ENCODE measurements at regions not wholly inside any gene's neighbourhood (a gene's known extent, or its start where the extent isn't known, plus 50 kb on each side); places are given as distances from the start of the nearest gene placed in this dataset.
"Not testable (repeated sequence)": the region's sequence is repeated elsewhere in the genome, so short reads cannot be mapped to it uniquely, and the experiment has no call there.

GRCh38 chr6:81613606-81614005, 138.9 kb downstream of the TENT5A start:
- H3K27ac Mint-ChIP-seq: no peak overlapping the region
- no peaks in the 10 kb centered on the region for H3K9me3 Mint-ChIP-seq
- no peaks in the 10 kb centered on the region for H3K4me1 Mint-ChIP-seq
- ChIA-PET POLR2A (no interaction called here), CTCF (no interaction called here)
- no peak overlapping the region for H3K4me3 Mint-ChIP-seq
- no peak for DNase-seq
- no peaks in the 10 kb centered on the region for H3K27me3 Mint-ChIP-seq
- H3K36me3 Mint-ChIP-seq (ENCODE audit: low read depth): no peaks in the 10 kb centered on the region

- no peaks in the 10 kb centered on the region for H3K4me1 Mint-ChIP-seq
- no peak for DNase-seq
- no peak overlapping the region for H3K27ac Mint-ChIP-seq
- H3K36me3 Mint-ChIP-seq (ENCODE audit: low read depth): no peaks in the 10 kb centered on the region
- POLR2A ChIA-PET: no interaction called here
- CTCF ChIA-PET: no interaction called here
- H3K27me3 Mint-ChIP-seq: no peaks in the 10 kb centered on the region
- H3K4me3 Mint-ChIP-seq: no peak overlapping the region
- H3K9me3 Mint-ChIP-seq: no peaks in the 10 kb centered on the region
Measured at GRCh38 chr6:81612136-81612535, 140.3 kb downstream of the TENT5A start.

- Mint-ChIP-seq H3K27ac (no peak overlapping the region), H3K9me3 (no peaks in the 10 kb centered on the region), H3K4me3 (no peak overlapping the region), H3K36me3 (ENCODE audit: low read depth) (no peaks in the 10 kb centered on the region), H3K4me1 (no peaks in the 10 kb centered on the region), H3K27me3 (no peaks in the 10 kb centered on the region)
- ChIA-PET CTCF (no interaction called here), POLR2A (no interaction called here)
- DNase-seq: no peak
Measured at GRCh38 chr6:81609736-81610135, 142.7 kb downstream of the TENT5A start.

- Mint-ChIP-seq H3K27me3 (no peaks in the 10 kb centered on the region), H3K9me3 (no peaks in the 10 kb centered on the region), H3K4me1 (no peaks in the 10 kb centered on the region), H3K4me3 (no peak overlapping the region), H3K36me3 (ENCODE audit: low read depth) (no peaks in the 10 kb centered on the region), H3K27ac (no peak overlapping the region)
- CTCF ChIA-PET: no interaction called here
- no peak for DNase-seq
- POLR2A ChIA-PET: no interaction called here
Measured at GRCh38 chr6:81608776-81609175, 143.7 kb downstream of the TENT5A start.

GRCh38 chr6:81606965-81607381, 145.5 kb downstream of the TENT5A start:
- CTCF ChIA-PET: no interaction called here
- no peaks in the 10 kb centered on the region for H3K36me3 Mint-ChIP-seq (ENCODE audit: low read depth)
- POLR2A ChIA-PET: no interaction called here
- H3K4me1 Mint-ChIP-seq: no peaks in the 10 kb centered on the region
- no peak for DNase-seq
- H3K9me3 Mint-ChIP-seq: peaks cover 9% of the 10 kb centered on the region
- no peaks in the 10 kb centered on the region for H3K27me3 Mint-ChIP-seq
- no peak overlapping the region for H3K4me3 Mint-ChIP-seq
- H3K27ac Mint-ChIP-seq: no peak overlapping the region

GRCh38 chr6:81605526-81605925, 147.0 kb downstream of the TENT5A start:
- ChIA-PET POLR2A (no interaction called here), CTCF (no interaction called here)
- Mint-ChIP-seq H3K9me3 (peaks cover 9% of the 10 kb centered on the region), H3K27ac (no peak overlapping the region), H3K4me3 (no peak overlapping the region), H3K4me1 (no peaks in the 10 kb centered on the region), H3K36me3 (ENCODE audit: low read depth) (no peaks in the 10 kb centered on the region), H3K27me3 (no peaks in the 10 kb centered on the region)
- no peak for DNase-seq

- no peak for DNase-seq
- no peaks in the 10 kb centered on the region for H3K27me3 Mint-ChIP-seq
- ChIA-PET POLR2A (no interaction called here), CTCF (no interaction called here)
- no peak overlapping the region for H3K4me3 Mint-ChIP-seq
- no peaks in the 10 kb centered on the region for H3K36me3 Mint-ChIP-seq (ENCODE audit: low read depth)
- H3K9me3 Mint-ChIP-seq: peaks cover 9% of the 10 kb centered on the region
- no peaks in the 10 kb centered on the region for H3K4me1 Mint-ChIP-seq
- no peak overlapping the region for H3K27ac Mint-ChIP-seq
Measured at GRCh38 chr6:81601918-81602317, 150.6 kb downstream of the TENT5A start.

GRCh38 chr6:81600488-81600887, 152.0 kb downstream of the TENT5A start:
- H3K36me3 Mint-ChIP-seq (ENCODE audit: low read depth); H3K27ac Mint-ChIP-seq; H3K4me1 Mint-ChIP-seq; CTCF ChIA-PET; POLR2A ChIA-PET; H3K27me3 Mint-ChIP-seq; H3K9me3 Mint-ChIP-seq; H3K4me3 Mint-ChIP-seq; DNase-seq: not testable (repeated sequence)

- DNase-seq: no peak
- Mint-ChIP-seq H3K36me3 (ENCODE audit: low read depth) (no peaks in the 10 kb centered on the region), H3K27ac (no peak overlapping the region), H3K4me3 (no peak overlapping the region), H3K9me3 (no peaks in the 10 kb centered on the region), H3K4me1 (no peaks in the 10 kb centered on the region), H3K27me3 (no peaks in the 10 kb centered on the region)
- ChIA-PET POLR2A (no interaction called here), CTCF (no interaction called here)
Measured at GRCh38 chr6:81594501-81594900, 158.0 kb downstream of the TENT5A start.

- Mint-ChIP-seq H3K36me3 (ENCODE audit: low read depth) (no peaks in the 10 kb centered on the region), H3K4me1 (no peaks in the 10 kb centered on the region), H3K27ac (no peak overlapping the region), H3K27me3 (no peaks in the 10 kb centered on the region), H3K9me3 (no peaks in the 10 kb centered on the region), H3K4me3 (no peak overlapping the region)
- ChIA-PET POLR2A (no interaction called here), CTCF (no interaction called here)
- DNase-seq: no peak
Measured at GRCh38 chr6:81590314-81590691, 162.2 kb downstream of the TENT5A start.

- ChIA-PET POLR2A (no interaction called here), CTCF (no interaction called here)
- no peaks in the 10 kb centered on the region for H3K27me3 Mint-ChIP-seq
- H3K4me3 Mint-ChIP-seq: no peak overlapping the region
- no peaks in the 10 kb centered on the region for H3K4me1 Mint-ChIP-seq
- H3K36me3 Mint-ChIP-seq (ENCODE audit: low read depth): no peaks in the 10 kb centered on the region
- DNase-seq: no peak
- no peak overlapping the region for H3K27ac Mint-ChIP-seq
- H3K9me3 Mint-ChIP-seq: peaks cover 2% of the 10 kb centered on the region
Measured at GRCh38 chr6:81589465-81590313, 162.8 kb downstream of the TENT5A start.

- H3K36me3 Mint-ChIP-seq (ENCODE audit: low read depth); CTCF ChIA-PET; H3K4me3 Mint-ChIP-seq; DNase-seq; H3K27me3 Mint-ChIP-seq; H3K27ac Mint-ChIP-seq; POLR2A ChIA-PET; H3K9me3 Mint-ChIP-seq; H3K4me1 Mint-ChIP-seq: not testable (repeated sequence)
Measured at GRCh38 chr6:81585686-81586085, 166.8 kb downstream of the TENT5A start.

GRCh38 chr6:81584156-81584555, 168.3 kb downstream of the TENT5A start:
- H3K27me3 Mint-ChIP-seq; H3K9me3 Mint-ChIP-seq; POLR2A ChIA-PET; H3K4me3 Mint-ChIP-seq; CTCF ChIA-PET; H3K36me3 Mint-ChIP-seq (ENCODE audit: low read depth); DNase-seq; H3K4me1 Mint-ChIP-seq; H3K27ac Mint-ChIP-seq: not testable (repeated sequence)

GRCh38 chr6:81575442-81575841, 177.0 kb downstream of the TENT5A start:
- CTCF ChIA-PET: no interaction called here
- peaks cover 2% of the 10 kb centered on the region for H3K9me3 Mint-ChIP-seq
- no peaks in the 10 kb centered on the region for H3K27me3 Mint-ChIP-seq
- POLR2A ChIA-PET: no interaction called here
- DNase-seq: no peak
- H3K36me3 Mint-ChIP-seq (ENCODE audit: low read depth): no peaks in the 10 kb centered on the region
- no peak overlapping the region for H3K27ac Mint-ChIP-seq
- no peak overlapping the region for H3K4me3 Mint-ChIP-seq
- no peaks in the 10 kb centered on the region for H3K4me1 Mint-ChIP-seq
